Neural progenitor cell (in vitro differentiated cells): ENCODE measurements at regions not wholly inside any gene's neighbourhood (a gene's known extent, or its start where the extent isn't known, plus 50 kb on each side); places are given as distances from the start of the nearest gene placed in this dataset.

ENCODE experiments used
- DNase-seq: peaks from one replicate; pipeline ENCODE4 v3.0.0-alpha.2; 2016; ENCODE audit warnings: low spot score
- H2AFZ ChIP-seq: fragments of 200-600 bp; sonication (generic); replicated peaks from 2 replicates; pipeline ENCODE4 v1.6.1; 2016; ENCODE audit warnings: antibody characterized with exemption
- H3F3A ChIP-seq: fragments of 200-600 bp; sonication (generic); 2 replicates; pipeline ENCODE4 v1.6.1; 2016; ENCODE audit warnings: antibody characterized with exemption, low read depth
- H3K27ac ChIP-seq: fragments of 200-600 bp; sonication (generic); 2 replicates; pipeline ENCODE4 v1.5.1; 2016; ENCODE audit warnings: mild to moderate bottlenecking
- H3K27me3 ChIP-seq: fragments of 200-600 bp; sonication (generic); 2 replicates; pipeline ENCODE4 v1.6.1; 2016; ENCODE audit warnings: mild to moderate bottlenecking, moderate library complexity
- H3K36me3 ChIP-seq: fragments of 200-600 bp; sonication (generic); 2 replicates; pipeline ENCODE4 v1.5.1; 2016
- H3K4me1 ChIP-seq: fragments of 200-600 bp; sonication (generic); 2 replicates; pipeline ENCODE4 v1.6.1; 2016; ENCODE audit warnings: mixed run types
- H3K4me2 ChIP-seq: fragments of 200-600 bp; sonication (generic); 2 replicates; pipeline ENCODE4 v1.6.1; 2016
- H3K4me3 ChIP-seq: fragments of 200-600 bp; sonication (generic); 2 replicates; pipeline ENCODE4 v1.5.1; 2016
- H3K79me2 ChIP-seq: fragments of 200-600 bp; sonication (generic); 2 replicates; pipeline ENCODE4 v1.6.1; 2016; ENCODE audit warnings: low read depth
- H3K9ac ChIP-seq: fragments of 200-600 bp; sonication (generic); 2 replicates; pipeline ENCODE4 v1.6.1; 2016
- H3K9me3 ChIP-seq: fragments of 200-600 bp; sonication (generic); 2 replicates; pipeline ENCODE4 v1.5.1; 2016; ENCODE audit warnings: low read depth
- H4K20me1 ChIP-seq: fragments of 200-600 bp; sonication (generic); 2 replicates; pipeline ENCODE4 v1.6.1; 2016; ENCODE audit warnings: low read depth
- H3K27ac Mint-ChIP-seq: 3 replicates; pipeline ENCODE4 v1.8.0; 2021; ENCODE audit warnings: mixed read lengths
- H3K27me3 Mint-ChIP-seq: 2 replicates; pipeline ENCODE4 v1.8.0; 2022; ENCODE audit warnings: low read depth, mild to moderate bottlenecking, inconsistent platforms, moderate library complexity, mixed read lengths; ENCODE audit not compliant: insufficient read depth
- H3K36me3 Mint-ChIP-seq: 3 replicates; pipeline ENCODE4 v1.8.0; 2021; ENCODE audit warnings: mixed read lengths
- H3K4me1 Mint-ChIP-seq: 3 replicates; pipeline ENCODE4 v1.8.0; 2021; ENCODE audit warnings: mixed read lengths
- H3K4me3 Mint-ChIP-seq: 3 replicates; pipeline ENCODE4 v1.8.0; 2021; ENCODE audit warnings: mild to moderate bottlenecking, moderate library complexity, mixed read lengths
- H3K9me3 Mint-ChIP-seq: 3 replicates; pipeline ENCODE4 v1.8.0; 2020; ENCODE audit warnings: mixed read lengths
- EZH2 ChIP-seq: fragments of 200-600 bp; sonication (generic); IDR thresholded peaks from 2 replicates; pipeline ENCODE4 v1.6.1; 2017; ENCODE audit warnings: antibody characterized with exemption, mild to moderate bottlenecking, moderate library complexity
- EZH2phosphoT487 ChIP-seq: fragments of 200-600 bp; sonication (generic); IDR thresholded peaks from 2 replicates; pipeline ENCODE4 v1.6.1; 2017; ENCODE audit warnings: antibody characterized with exemption
- TF ChIP-seq, protein P1 (sequence below): fragments of 200-600 bp; sonication (generic); IDR thresholded peaks from 2 replicates; pipeline ENCODE4 v1.5.1; 2017; ENCODE audit warnings: antibody characterized with exemption, mild to moderate bottlenecking

DNA sequence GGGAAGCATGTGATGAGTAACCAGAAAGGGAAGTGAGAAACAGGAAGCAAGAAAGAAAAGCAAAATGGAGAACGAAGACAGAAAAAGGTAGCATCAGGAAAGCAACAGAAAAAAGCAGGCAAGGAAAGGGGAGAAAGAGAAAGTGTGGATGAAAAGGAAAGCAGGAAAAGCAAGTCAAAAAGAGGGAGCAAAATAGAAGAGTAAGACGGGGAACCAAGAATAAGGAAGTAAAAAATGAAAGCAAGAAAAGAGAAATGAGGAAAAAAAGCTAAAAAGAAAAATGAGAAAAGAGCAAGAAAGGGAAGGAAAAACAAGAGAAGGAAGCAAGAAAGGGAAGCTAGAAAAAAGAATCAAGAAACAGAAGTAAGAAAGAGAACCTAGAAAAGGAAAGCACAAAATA lies 242.3 kb upstream of the NCKAP5 start:
- Histone ChIP-seq H3K9me3 (no peaks in the 10 kb centered on the region), H3K79me2 (no peaks in the 10 kb centered on the region), H3K36me3 (no peaks in the 10 kb centered on the region), H3K4me2 (no peak overlapping the region), H3K9ac (no peak overlapping the region), H3F3A (no peaks in the 10 kb centered on the region), H3K27ac (no peak overlapping the region), H3K27me3 (no peaks in the 10 kb centered on the region), H4K20me1 (no peaks in the 10 kb centered on the region), H3K4me1 (no peaks in the 10 kb centered on the region), H2AFZ (no peak overlapping the region), H3K4me3 (no peak overlapping the region)
- Mint-ChIP-seq H3K4me1 (no peaks in the 10 kb centered on the region), H3K27ac (no peak overlapping the region), H3K27me3 (peaks cover 6% of the 10 kb centered on the region), H3K9me3 (no peaks in the 10 kb centered on the region), H3K4me3 (no peak overlapping the region), H3K36me3 (no peaks in the 10 kb centered on the region)
- DNase-seq = no peak
- TF ChIP-seq EZH2 (no peak), EZH2phosphoT487 (no peak)
- TF ChIP-seq, protein P1, sequence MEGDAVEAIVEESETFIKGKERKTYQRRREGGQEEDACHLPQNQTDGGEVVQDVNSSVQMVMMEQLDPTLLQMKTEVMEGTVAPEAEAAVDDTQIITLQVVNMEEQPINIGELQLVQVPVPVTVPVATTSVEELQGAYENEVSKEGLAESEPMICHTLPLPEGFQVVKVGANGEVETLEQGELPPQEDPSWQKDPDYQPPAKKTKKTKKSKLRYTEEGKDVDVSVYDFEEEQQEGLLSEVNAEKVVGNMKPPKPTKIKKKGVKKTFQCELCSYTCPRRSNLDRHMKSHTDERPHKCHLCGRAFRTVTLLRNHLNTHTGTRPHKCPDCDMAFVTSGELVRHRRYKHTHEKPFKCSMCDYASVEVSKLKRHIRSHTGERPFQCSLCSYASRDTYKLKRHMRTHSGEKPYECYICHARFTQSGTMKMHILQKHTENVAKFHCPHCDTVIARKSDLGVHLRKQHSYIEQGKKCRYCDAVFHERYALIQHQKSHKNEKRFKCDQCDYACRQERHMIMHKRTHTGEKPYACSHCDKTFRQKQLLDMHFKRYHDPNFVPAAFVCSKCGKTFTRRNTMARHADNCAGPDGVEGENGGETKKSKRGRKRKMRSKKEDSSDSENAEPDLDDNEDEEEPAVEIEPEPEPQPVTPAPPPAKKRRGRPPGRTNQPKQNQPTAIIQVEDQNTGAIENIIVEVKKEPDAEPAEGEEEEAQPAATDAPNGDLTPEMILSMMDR = no peak

DNA sequence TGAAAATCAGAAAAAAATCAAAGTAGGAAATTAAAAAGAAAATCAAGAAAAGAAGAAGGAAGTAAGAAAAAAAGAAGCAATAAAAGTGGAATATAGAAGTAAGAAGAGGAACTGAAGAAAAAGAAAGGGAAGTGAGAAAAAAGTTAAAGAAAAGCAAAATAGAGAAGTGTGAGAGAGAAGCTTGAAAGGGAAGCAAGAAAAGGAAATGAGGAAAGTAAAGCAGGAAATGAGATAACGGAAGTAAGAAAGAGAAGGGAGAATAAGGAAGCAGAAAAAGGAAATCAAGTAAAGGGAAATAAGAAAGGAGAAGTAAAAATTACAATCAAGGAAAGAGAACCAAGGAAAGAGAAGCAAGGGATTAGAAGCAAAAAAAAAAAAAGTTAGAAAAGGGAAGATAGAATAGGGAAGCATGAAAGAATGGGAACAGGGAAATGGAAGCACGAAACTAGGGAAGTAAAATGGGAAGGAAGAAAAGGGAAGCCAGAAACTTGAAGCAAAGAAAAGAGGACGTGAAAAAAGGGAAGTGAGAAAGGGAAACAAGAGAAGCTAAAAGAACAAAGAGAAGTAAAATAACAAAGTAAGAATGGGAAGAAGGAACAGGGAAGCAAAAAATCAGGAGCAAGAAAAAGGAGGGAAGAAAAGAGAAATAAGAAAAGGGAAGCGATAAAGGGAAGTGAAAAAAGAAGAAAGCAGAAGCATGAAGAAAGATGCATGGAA lies 243.3 kb upstream of the NCKAP5 start:
- no peak overlapping the region for H3K4me3 Mint-ChIP-seq
- H3K4me1 ChIP-seq = no peaks in the 10 kb centered on the region
- no peak overlapping the region for H3K27ac Mint-ChIP-seq
- H3F3A ChIP-seq = no peaks in the 10 kb centered on the region
- H3K79me2 ChIP-seq = no peaks in the 10 kb centered on the region
- no peak for TF ChIP-seq EZH2phosphoT487
- TF ChIP-seq, protein P1 = no peak
- TF ChIP-seq EZH2 = no peak
- H3K4me2 ChIP-seq = no peak overlapping the region
- no peaks in the 10 kb centered on the region for H3K9me3 Mint-ChIP-seq
- H3K36me3 ChIP-seq = no peaks in the 10 kb centered on the region
- no peaks in the 10 kb centered on the region for H3K36me3 Mint-ChIP-seq
- no peak overlapping the region for H3K27ac ChIP-seq
- H3K4me1 Mint-ChIP-seq = no peaks in the 10 kb centered on the region
- no peak overlapping the region for H3K4me3 ChIP-seq
- H2AFZ ChIP-seq = no peak overlapping the region
- DNase-seq = no peak
- H3K27me3 ChIP-seq = no peaks in the 10 kb centered on the region
- H3K9ac ChIP-seq = no peak overlapping the region
- no peaks in the 10 kb centered on the region for H4K20me1 ChIP-seq
- H3K9me3 ChIP-seq = no peaks in the 10 kb centered on the region
- H3K27me3 Mint-ChIP-seq = peaks cover 6% of the 10 kb centered on the region

- Histone ChIP-seq H3K27me3 (no peaks in the 10 kb centered on the region), H3K4me1 (no peaks in the 10 kb centered on the region), H2AFZ (no peak overlapping the region), H3K4me3 (no peak overlapping the region), H3F3A (no peaks in the 10 kb centered on the region), H3K9me3 (no peaks in the 10 kb centered on the region), H4K20me1 (no peaks in the 10 kb centered on the region), H3K4me2 (no peak overlapping the region), H3K36me3 (no peaks in the 10 kb centered on the region), H3K79me2 (no peaks in the 10 kb centered on the region), H3K9ac (no peak overlapping the region), H3K27ac (no peak overlapping the region)
- TF ChIP-seq EZH2 (no peak), EZH2phosphoT487 (no peak)
- TF ChIP-seq, protein P1 = no peak
- Mint-ChIP-seq H3K9me3 (no peaks in the 10 kb centered on the region), H3K4me1 (peaks cover 1% of the 10 kb centered on the region), H3K4me3 (no peak overlapping the region), H3K36me3 (no peaks in the 10 kb centered on the region), H3K27ac (no peak overlapping the region), H3K27me3 (peaks cover 6% of the 10 kb centered on the region)
- DNase-seq = no peak
These were observed 244.8 kb upstream of the NCKAP5 start for GRCh38 chr2:133812826-133813617.
